ENCODE measurements at regions not wholly inside any gene's neighbourhood (a gene's known extent, or its start where the extent isn't known, plus 50 kb on each side); places are given as distances from the start of the nearest gene placed in this dataset.

DNA sequence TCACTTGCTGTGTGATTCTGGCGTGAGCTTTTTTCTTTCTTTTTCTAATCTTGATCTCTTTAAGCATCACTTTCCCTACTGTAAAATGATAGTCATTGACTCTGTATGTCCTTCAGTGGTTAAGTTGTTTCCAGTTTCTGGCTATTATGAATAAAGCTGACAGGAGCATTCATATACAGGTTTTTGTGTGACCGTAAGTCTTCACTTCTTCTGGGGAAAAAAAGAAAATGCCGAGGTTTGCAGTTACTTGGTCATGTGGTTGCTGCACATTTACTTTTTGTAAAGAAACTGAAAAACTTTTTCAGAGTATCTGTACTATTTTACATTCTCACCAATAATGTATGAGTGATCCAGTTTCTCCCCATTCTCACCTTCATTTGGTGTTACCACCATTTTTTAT lies 247.4 kb upstream of the RBMS3 start:
- H3K4me1 Mint-ChIP-seq = no peaks in the 10 kb centered on the region
- ATAC-seq = no peak
- H3K36me3 Mint-ChIP-seq (ENCODE audit: low read depth) = no peaks in the 10 kb centered on the region

DNA sequence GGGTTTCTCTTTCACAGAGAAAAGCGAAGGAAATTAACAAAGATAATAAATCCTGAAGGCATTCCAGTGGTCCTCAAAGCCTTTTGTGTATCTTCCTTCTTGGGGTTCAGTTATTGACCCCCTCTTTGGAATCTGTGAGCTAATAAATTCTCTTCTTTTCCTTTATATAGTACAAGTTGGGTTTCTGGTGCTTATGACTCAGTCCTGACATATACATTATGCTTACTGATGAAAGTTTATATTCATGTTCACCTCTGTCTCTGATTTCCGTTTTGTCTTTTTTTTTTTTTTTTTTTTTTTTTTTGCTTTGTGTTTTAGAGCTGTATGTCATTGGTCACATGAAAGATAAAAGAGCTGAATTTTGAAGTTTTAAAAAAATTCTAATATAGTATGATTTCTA lies 230.7 kb upstream of the RBMS3 start:
- peaks cover 3% of the 10 kb centered on the region for H3K27me3 Mint-ChIP-seq
- no peaks in the 10 kb centered on the region for H3K36me3 Mint-ChIP-seq (ENCODE audit: low read depth)
- H3K27ac Mint-ChIP-seq = no peak overlapping the region
- no peaks in the 10 kb centered on the region for H3K4me1 Mint-ChIP-seq
- H3K9me3 Mint-ChIP-seq = peaks cover 15% of the 10 kb centered on the region
- ATAC-seq (no peak), DNase-seq (no peak)
- no peak overlapping the region for H3K4me3 Mint-ChIP-seq

More for the DNA sequence above, 247.4 kb upstream of the RBMS3 start:
- Mint-ChIP-seq H3K27ac (no peak overlapping the region), H3K4me3 (no peak overlapping the region), H3K9me3 (peaks cover 8% of the 10 kb centered on the region), H3K27me3 (no peaks in the 10 kb centered on the region)
- no peak for DNase-seq

DNA sequence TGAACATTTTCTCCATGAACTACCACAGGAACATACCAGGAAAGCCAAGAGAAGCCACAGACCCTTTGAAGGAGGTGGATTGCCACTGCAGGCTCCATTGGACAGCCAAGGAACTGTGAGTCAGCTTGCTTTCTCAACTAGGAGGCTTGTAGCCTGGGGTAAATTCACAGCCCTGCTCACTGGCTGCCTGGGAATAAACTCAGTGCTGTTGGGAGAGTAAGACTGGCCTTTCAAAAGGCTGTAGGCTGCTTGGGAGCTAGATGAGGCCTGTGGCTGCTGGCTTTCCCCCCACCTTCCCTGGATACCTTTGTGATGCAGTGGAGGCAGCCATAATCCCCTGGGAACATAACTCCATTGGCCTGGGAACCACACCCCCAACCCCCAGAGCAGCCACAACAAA lies 223.5 kb upstream of the RBMS3 start:
- Mint-ChIP-seq H3K9me3 (peaks cover 32% of the 10 kb centered on the region), H3K4me1 (no peaks in the 10 kb centered on the region), H3K27ac (no peak overlapping the region), H3K4me3 (no peak overlapping the region), H3K36me3 (ENCODE audit: low read depth) (no peaks in the 10 kb centered on the region), H3K27me3 (no peaks in the 10 kb centered on the region)
- ATAC-seq (no peak), DNase-seq (no peak)

DNA sequence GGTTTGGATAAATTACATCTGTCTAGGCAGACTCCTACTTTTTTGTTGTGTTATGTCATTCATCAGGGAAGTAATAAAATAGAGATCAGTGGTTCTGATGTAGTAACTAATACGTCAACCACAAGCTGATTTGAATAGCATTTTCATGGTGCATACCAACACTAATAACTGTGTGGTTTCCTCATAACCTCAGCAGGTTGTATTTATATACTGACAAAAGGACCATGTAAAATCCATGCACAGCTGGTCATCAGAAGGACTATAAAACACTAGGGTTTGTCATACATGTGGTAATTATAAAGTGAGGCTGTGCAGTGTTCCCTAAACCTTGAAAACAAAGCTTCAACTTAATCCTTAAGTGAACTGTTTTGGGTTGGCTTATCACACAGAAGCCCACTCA lies 216.8 kb upstream of the RBMS3 start:
- Mint-ChIP-seq H3K4me3 (no peak overlapping the region), H3K9me3 (peaks cover 14% of the 10 kb centered on the region), H3K36me3 (ENCODE audit: low read depth) (no peaks in the 10 kb centered on the region), H3K4me1 (no peaks in the 10 kb centered on the region), H3K27me3 (peaks cover 2% of the 10 kb centered on the region), H3K27ac (no peak overlapping the region)
- ATAC-seq (no peak), DNase-seq (no peak)

DNA sequence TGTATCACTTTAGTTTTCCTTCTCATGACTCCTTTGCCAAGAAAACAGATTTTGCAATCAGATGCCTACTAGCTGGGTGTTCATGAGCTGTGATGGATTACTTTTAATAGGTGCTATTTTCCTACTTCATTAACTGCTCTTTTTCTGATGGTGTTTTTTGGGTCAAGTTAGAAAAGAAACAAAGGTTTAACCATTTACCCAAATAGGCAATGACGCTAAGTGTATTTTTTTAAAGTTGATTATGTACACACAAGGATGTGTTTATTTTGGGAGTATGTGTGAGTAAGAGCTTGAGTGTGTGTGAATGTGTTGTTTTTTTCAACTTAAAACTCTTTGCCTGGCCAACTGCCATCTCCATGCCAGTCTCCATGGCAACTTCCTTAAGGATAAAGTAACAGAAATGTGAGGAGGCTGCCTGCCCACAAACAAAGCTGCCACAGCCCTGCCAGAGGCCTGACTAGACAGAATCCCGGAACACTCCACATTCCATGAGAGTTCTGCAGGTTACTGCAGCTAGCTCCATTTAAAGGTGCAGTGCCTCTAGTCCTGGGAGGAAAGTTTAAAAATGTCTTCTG lies 215.6 kb upstream of the RBMS3 start:
- Mint-ChIP-seq H3K4me3 (no peak overlapping the region), H3K9me3 (peaks cover 5% of the 10 kb centered on the region), H3K4me1 (no peaks in the 10 kb centered on the region), H3K27ac (no peak overlapping the region), H3K36me3 (ENCODE audit: low read depth) (no peaks in the 10 kb centered on the region), H3K27me3 (peaks cover 2% of the 10 kb centered on the region)
- DNase-seq = no peak
- ATAC-seq = no peak

DNA sequence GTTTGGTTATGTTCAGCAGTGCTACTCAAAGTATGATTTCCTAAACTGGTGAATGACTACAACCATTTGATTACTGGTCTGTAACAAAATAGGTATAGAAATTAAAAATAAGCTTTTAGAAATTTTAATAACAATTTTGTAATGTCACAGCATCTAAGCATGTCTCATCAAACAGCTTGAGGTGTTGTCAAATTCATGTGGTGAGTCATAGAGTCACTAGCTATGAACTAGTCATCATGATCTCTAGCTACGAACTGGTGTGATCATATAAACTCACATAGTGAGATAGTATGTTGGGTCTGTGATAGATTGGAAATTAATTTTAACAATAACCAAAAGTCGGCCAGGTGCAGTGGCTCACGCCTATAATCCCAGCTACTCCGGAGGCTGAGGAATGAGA lies 213.9 kb upstream of the RBMS3 start:
- Mint-ChIP-seq H3K36me3 (ENCODE audit: low read depth) (no peaks in the 10 kb centered on the region), H3K27ac (no peak overlapping the region), H3K4me1 (no peaks in the 10 kb centered on the region), H3K4me3 (no peak overlapping the region), H3K27me3 (peaks cover 2% of the 10 kb centered on the region), H3K9me3 (peaks cover 5% of the 10 kb centered on the region)
- no peak for ATAC-seq
- no peak for DNase-seq

DNA sequence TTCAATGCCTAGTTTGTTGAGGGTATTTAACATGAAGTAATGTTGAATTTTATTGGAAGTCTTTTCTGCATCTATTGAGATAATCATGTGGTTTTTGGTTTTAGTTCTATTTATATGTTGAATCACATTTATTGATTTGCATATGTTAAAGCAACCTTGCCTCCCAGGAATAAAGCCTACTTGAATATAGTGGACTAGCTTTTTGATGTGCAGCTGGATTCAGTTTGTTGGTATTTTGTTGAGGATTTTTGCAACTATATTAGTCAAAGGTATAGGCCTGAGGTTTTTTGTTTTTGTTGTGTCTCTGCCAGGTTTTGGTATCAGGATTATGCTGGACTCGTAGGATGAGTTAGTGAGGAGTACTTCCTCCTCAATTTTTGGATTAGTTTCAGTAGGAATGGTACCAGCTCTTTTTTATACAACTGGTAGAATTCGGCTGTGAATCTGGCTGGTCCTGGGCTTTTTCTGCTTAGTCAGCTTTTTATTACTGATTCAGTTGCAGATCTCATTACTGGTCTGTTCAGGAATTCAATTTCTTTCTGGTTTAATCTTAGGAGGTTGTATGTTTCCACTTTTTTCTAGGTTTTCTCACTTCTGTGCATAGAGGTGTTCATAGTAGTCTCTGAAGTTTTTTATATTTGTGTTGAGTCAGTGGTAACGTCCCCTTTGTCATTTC lies 209.8 kb upstream of the RBMS3 start:
- Mint-ChIP-seq H3K27me3 (peaks cover 2% of the 10 kb centered on the region), H3K4me1 (no peaks in the 10 kb centered on the region), H3K36me3 (ENCODE audit: low read depth) (no peaks in the 10 kb centered on the region)

DNA sequence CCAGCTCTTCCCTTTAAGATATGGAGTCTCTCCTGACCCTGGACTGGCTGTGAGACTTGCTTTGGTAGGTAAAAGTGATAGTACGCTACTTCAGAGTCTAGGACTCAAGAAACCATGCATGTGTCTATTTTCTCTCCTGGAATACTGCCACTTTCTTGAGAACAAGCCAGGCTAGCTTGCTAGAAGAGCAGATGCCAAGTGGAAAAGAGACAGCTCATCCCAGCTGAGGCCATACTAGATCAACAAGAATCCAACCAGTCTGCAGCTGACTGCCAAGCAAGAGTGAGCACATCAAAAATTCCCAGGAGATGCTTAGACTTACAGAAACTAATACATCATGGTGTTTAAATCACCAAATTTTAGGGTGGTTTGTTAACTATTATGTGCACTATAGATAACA lies 208.3 kb upstream of the RBMS3 start:
- Mint-ChIP-seq H3K36me3 (ENCODE audit: low read depth) (no peaks in the 10 kb centered on the region), H3K4me1 (no peaks in the 10 kb centered on the region), H3K4me3 (no peak overlapping the region), H3K27me3 (no peaks in the 10 kb centered on the region), H3K27ac (no peak overlapping the region), H3K9me3 (peaks cover 10% of the 10 kb centered on the region)
- no peak for DNase-seq
- ATAC-seq = no peak

More for the DNA sequence above, 209.8 kb upstream of the RBMS3 start:
- peaks cover 10% of the 10 kb centered on the region for H3K9me3 Mint-ChIP-seq
- ATAC-seq (no peak), DNase-seq (no peak)
- no peak overlapping the region for H3K27ac Mint-ChIP-seq
- H3K4me3 Mint-ChIP-seq = no peak overlapping the region

DNA sequence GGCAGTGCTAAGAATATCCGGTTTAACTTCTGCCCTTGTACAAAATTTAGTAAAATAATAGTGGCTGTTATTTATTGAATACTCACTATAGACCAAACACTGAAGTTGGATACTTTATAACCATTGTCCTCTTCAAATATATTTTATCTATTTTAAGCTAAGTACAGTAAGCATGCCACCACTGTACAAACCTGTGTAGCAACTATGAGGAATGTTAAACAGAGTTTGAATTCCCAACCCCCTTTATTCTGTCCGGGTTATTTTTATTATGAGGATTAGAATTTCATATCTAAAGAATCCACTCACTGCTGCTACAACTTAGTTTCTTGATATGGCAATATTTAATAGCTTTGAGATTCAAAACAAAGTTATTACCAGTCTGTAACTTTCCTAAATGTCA lies 203.5 kb upstream of the RBMS3 start:
- H3K9me3 Mint-ChIP-seq = peaks cover 4% of the 10 kb centered on the region
- H3K36me3 Mint-ChIP-seq (ENCODE audit: low read depth) = no peaks in the 10 kb centered on the region
- no peaks in the 10 kb centered on the region for H3K4me1 Mint-ChIP-seq
- H3K27ac Mint-ChIP-seq = no peak overlapping the region
- H3K4me3 Mint-ChIP-seq = no peak overlapping the region
- H3K27me3 Mint-ChIP-seq = peaks cover 3% of the 10 kb centered on the region
- ATAC-seq (no peak), DNase-seq (no peak)

DNA sequence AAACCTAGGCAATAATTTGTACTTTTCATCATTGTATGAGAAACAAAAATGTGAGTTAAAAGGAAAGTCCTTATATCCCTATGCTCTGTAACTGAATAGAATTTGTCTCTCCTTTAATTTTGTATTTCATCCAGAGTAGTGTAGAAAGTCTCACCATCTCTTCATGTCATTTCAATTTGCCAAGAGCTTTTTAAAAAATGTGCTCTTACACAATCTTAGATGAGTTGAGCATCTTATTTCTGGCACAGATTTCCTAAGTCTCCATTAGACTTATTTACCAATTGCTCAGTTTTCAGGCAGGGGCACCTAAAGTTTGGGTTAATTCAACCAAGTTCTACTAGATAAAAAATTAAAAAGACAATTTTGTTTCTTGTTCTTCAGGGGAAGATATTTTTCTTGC lies 201.5 kb upstream of the RBMS3 start:
- Mint-ChIP-seq H3K9me3 (no peaks in the 10 kb centered on the region), H3K4me3 (no peak overlapping the region), H3K4me1 (no peaks in the 10 kb centered on the region), H3K27me3 (peaks cover 3% of the 10 kb centered on the region), H3K27ac (no peak overlapping the region), H3K36me3 (ENCODE audit: low read depth) (no peaks in the 10 kb centered on the region)
- no peak for DNase-seq
- ATAC-seq = no peak

DNA sequence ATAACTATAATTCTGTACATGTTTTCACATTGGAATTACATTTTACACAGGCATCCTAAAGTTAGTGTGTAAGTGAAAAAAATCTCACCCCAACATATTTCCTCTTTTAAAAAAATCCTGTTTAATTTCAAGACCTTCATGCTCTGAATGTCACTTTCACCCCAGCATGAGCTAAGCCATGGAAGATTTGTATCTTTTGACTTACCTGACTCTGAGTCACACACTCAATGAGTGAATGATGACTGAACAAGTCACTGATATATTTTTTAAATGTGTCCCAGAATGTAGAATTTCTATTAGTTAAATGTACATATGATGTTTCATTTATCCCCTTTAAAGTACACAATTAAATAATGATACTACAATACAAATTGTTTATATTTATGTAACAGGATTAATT lies 199.9 kb upstream of the RBMS3 start:
- DNase-seq (no peak), ATAC-seq (no peak)
- H3K27me3 Mint-ChIP-seq = peaks cover 6% of the 10 kb centered on the region
- H3K27ac Mint-ChIP-seq = no peak overlapping the region
- no peaks in the 10 kb centered on the region for H3K4me1 Mint-ChIP-seq
- H3K9me3 Mint-ChIP-seq = peaks cover 9% of the 10 kb centered on the region
- no peak overlapping the region for H3K4me3 Mint-ChIP-seq
- H3K36me3 Mint-ChIP-seq (ENCODE audit: low read depth) = no peaks in the 10 kb centered on the region

DNA sequence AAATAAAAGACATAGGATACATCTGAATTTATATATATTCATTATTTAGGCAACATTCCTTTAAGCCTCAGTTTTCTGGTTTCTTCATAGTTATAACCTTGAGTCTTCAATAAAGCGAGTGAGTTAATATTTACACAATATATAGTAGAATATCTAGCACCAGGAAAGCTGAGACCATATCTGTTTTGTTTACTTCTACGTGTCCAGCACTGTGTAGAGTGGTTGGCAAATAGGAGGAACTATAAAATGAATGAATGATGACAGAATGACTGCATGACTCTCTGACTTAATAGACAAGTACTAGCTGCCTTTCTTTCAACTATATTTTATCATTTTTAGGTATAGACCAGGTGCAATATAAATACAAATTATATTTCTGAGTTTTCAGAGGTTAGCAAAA lies 197.8 kb upstream of the RBMS3 start:
- peaks cover 6% of the 10 kb centered on the region for H3K27me3 Mint-ChIP-seq
- ATAC-seq = no peak
- H3K9me3 Mint-ChIP-seq = peaks cover 9% of the 10 kb centered on the region
- H3K36me3 Mint-ChIP-seq (ENCODE audit: low read depth) = no peaks in the 10 kb centered on the region
- H3K4me3 Mint-ChIP-seq = no peak overlapping the region
- no peak overlapping the region for H3K27ac Mint-ChIP-seq
- DNase-seq = no peak
- H3K4me1 Mint-ChIP-seq = no peaks in the 10 kb centered on the region

DNA sequence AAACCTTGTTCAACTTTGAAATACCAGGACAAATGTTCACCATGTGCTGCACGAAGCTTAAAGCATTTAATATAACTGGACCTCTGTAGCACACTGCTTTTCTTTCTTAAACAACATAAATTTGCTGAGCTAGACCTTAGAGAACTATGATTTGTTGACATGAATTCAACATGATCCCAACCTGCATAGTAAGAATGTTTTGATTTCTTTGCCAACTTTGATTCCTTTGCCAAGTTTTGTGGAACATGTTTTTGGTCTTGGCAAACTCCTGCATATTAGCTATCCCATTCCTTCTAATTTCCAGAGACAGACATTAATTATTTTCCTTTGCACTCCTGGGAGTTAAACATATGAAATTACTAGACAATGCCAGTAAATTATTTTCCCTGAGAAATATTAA lies 197.2 kb upstream of the RBMS3 start:
- H3K4me3 Mint-ChIP-seq = no peak overlapping the region
- H3K4me1 Mint-ChIP-seq = no peaks in the 10 kb centered on the region
- H3K9me3 Mint-ChIP-seq = peaks cover 9% of the 10 kb centered on the region
- DNase-seq = no peak
- no peak for ATAC-seq
- H3K27me3 Mint-ChIP-seq = peaks cover 6% of the 10 kb centered on the region
- H3K36me3 Mint-ChIP-seq (ENCODE audit: low read depth) = no peaks in the 10 kb centered on the region
- no peak overlapping the region for H3K27ac Mint-ChIP-seq

DNA sequence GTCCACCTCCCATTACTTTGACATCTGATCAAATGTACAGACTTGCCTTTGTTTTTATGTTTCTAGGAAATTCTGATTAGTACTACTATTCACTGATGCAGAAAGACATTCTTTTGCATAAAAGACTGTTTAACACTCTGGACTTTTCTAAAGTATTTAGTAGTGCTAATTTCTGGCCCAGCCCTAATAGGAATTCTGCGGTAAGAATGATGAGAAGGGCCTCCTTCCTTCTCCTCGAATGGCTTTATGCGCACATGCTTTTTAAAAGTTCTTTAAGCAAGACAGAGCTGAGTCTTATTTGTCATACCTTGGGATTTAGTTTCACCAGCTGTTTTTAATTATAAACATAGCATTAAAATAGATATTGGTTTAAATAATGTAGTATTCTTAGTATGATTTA lies 192.3 kb upstream of the RBMS3 start:
- Mint-ChIP-seq H3K36me3 (ENCODE audit: low read depth) (peaks cover 2% of the 10 kb centered on the region), H3K27ac (no peak overlapping the region), H3K27me3 (peaks cover 3% of the 10 kb centered on the region), H3K4me1 (peaks cover 22% of the 10 kb centered on the region), H3K4me3 (no peak overlapping the region), H3K9me3 (peaks cover 22% of the 10 kb centered on the region)
- DNase-seq (no peak), ATAC-seq (no peak)

DNA sequence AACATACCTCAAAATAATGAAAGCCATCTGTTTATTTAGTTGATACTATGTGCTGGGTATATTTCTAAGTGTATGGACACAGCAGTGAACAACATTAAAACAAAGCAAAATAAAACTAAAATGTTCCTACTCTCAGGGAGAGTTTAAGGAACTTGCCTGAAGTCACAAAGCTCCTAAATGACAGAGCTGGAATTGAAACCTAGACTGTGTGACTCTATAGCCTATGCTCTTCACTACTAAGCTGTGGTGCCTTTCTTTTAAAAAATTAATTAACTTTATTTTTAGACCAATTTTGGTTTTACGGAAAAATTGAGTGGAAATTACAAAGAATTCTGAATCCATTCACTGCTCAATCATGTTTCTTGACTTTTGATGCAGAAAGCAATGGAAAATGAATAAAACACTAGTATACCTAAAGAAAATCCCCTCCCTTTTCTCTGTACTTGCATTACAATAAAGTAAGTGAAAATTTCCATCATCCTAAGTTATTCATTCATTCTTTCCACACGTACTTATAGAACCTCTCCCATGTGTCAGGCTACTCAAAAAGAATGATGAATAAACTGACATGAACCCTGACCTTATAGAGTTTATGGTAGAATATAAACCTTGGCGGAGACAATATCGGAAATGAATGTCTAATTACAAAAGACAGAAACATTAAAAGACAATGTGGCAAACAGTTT lies 189.8 kb upstream of the RBMS3 start:
- peaks cover 22% of the 10 kb centered on the region for H3K4me1 Mint-ChIP-seq
- peak; percentile 81 for ATAC-seq
- no peak overlapping the region for H3K4me3 Mint-ChIP-seq
- DNase-seq = no peak
- H3K9me3 Mint-ChIP-seq = peaks cover 23% of the 10 kb centered on the region
- H3K36me3 Mint-ChIP-seq (ENCODE audit: low read depth) = peaks cover 2% of the 10 kb centered on the region
- H3K27ac Mint-ChIP-seq = peak overlapping the region; percentile 80
- no peaks in the 10 kb centered on the region for H3K27me3 Mint-ChIP-seq
